Activated T-cell treated with anti-CD3 and anti-CD28 coated beads for 24 hours (primary cell): ENCODE measurements at regions not wholly inside any gene's neighbourhood (a gene's known extent, or its start where the extent isn't known, plus 50 kb on each side); places are given as distances from the start of the nearest gene placed in this dataset.
"Not testable (repeated sequence)": the region's sequence is repeated elsewhere in the genome, so short reads cannot be mapped to it uniquely, and the experiment has no call there.

ENCODE experiments used
- DNase-seq: peaks from one replicate; pipeline ENCODE4 v3.0.0-alpha.2; 2020; ENCODE audit warnings: low read depth

GRCh38 chr1:30123896-30124295 lies 599.5 kb downstream of the MATN1 start:
- no peak for DNase-seq

- DNase-seq = no peak
Observed at GRCh38 chr1:30123036-30123435, 600.3 kb downstream of the MATN1 start.

GRCh38 chr1:30120245-30121000 lies 603.0 kb downstream of the MATN1 start:
- DNase-seq = no peak

- no peak for DNase-seq
Observed at GRCh38 chr1:30117685-30118084, 605.7 kb downstream of the MATN1 start.

GRCh38 chr1:30111431-30111830 lies 612.0 kb downstream of the MATN1 start:
- DNase-seq = no peak

- DNase-seq = no peak
Observed at GRCh38 chr1:30110846-30111245, 612.5 kb downstream of the MATN1 start.

- DNase-seq = no peak
Observed at GRCh38 chr1:30109853-30110252, 613.5 kb downstream of the MATN1 start.

- no peak for DNase-seq
Observed at GRCh38 chr1:30108186-30108585, 615.2 kb downstream of the MATN1 start.

- no peak for DNase-seq
Observed at GRCh38 chr1:30106125-30106524, 617.3 kb downstream of the MATN1 start.

GRCh38 chr1:30104551-30104950 lies 618.8 kb downstream of the MATN1 start:
- DNase-seq = no peak

GRCh38 chr1:30103708-30104411 lies 619.5 kb downstream of the MATN1 start:
- DNase-seq = no peak

GRCh38 chr1:30102605-30103004 lies 620.8 kb downstream of the MATN1 start:
- DNase-seq = no peak

- no peak for DNase-seq
Observed at GRCh38 chr1:30101487-30102227, 621.7 kb downstream of the MATN1 start.

- DNase-seq = no peak
Observed at GRCh38 chr1:30101016-30101415, 622.4 kb downstream of the MATN1 start.

- no peak for DNase-seq
Observed at GRCh38 chr1:30100524-30100862, 622.9 kb downstream of the MATN1 start.

GRCh38 chr1:30099587-30100523 lies 623.5 kb downstream of the MATN1 start:
- no peak for DNase-seq

- not testable (repeated sequence) for DNase-seq
Observed at GRCh38 chr1:30097851-30098250, 625.5 kb downstream of the MATN1 start.

- DNase-seq = no peak
Observed at GRCh38 chr1:30095451-30096025, 627.8 kb downstream of the MATN1 start.

GRCh38 chr1:30095051-30095450 lies 628.3 kb downstream of the MATN1 start:
- DNase-seq = no peak

- DNase-seq = no peak
Observed at GRCh38 chr1:30092051-30092858, 631.1 kb downstream of the MATN1 start.
